ENCODE measurements at regions not wholly inside any gene's neighbourhood (a gene's known extent, or its start where the extent isn't known, plus 50 kb on each side); places are given as distances from the start of the nearest gene placed in this dataset.

DNA sequence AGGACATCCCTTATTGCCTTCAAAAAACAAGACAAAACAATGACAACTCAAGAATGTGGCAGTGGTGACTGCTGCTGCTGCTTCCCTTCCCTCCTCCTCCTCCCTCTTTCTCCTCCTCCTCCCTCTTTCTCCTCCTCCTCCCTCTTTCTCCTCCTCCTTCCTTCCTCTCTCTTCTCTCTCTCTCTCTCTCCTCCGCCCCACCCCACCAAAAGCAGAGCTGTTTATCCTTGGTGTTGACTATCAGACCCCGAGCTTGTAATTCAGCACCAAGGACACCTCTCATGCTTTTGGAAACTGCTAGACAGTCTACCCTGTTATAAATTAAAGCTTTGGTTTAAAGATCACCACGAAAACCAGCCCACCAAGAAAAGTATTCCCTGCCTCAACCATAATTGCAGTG is 72.4 kb upstream of the IFNAR2 start:
- no peak for DNase-seq

DNA sequence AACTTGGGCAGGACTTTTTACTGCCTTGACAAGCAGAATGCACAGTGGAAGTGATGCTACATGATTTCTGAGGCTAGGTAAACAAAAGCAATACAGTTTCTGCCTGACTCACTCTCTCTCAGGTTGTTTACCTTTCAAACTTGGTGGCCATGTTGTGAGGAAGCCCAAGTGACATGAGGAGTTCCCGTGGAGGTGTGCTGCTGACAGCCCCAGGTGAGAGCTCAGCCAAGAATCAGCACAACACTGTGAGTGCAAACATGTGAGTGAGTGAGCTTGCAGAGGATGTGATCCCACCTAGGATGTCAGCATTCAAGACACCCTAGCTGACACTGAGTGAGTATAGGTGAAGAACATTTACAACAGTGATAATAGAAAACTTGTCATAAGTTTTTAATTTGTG is 71.1 kb upstream of the IFNAR2 start:
- no peak for DNase-seq

DNA sequence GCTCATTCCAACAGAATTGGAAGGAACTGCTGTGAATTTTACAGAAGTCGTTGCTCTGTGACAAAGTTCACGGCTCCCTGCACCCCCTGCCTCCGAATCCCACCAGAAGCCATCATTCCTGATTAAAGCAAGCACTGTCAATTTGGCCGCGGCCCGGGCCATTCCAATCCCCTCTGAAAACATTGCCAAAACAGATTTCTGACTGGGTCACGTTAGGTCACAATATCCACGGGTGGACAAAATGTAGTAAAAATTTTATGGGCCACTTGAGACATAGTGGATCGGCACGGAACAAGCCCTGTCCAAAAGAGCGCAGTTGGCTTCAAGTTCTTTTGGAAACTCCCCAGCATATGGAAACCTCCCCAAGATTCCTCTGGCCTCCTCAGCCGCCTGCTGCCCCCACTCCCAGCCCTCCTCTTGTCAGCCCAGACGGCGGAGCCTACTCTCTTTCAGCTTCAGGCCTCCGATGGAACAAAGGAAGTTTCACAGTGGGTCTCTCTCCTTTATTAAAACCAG is 67.2 kb upstream of the IFNAR2 start:
- no peak for DNase-seq

DNA sequence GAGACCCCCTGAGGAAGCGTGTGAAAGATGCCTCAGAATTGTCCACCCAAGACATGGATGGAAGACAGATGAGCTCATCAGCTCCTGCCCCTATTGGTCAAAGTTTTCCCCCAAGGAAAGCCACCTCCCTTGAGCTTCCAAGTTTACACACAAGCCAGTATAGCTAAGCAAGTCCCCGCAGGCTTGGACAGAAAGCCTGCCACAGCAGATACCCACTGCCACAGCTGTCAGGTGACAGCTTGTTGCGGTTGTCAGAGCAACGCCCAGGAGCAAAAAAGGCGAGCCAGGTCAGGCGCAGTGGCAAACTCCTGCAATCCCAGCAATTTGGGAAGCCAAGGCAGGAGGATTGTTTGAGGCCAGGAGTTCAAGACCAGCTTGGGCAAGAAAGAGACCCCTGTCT is 60.9 kb upstream of the IFNAR2 start:
- DNase-seq: no peak

DNA sequence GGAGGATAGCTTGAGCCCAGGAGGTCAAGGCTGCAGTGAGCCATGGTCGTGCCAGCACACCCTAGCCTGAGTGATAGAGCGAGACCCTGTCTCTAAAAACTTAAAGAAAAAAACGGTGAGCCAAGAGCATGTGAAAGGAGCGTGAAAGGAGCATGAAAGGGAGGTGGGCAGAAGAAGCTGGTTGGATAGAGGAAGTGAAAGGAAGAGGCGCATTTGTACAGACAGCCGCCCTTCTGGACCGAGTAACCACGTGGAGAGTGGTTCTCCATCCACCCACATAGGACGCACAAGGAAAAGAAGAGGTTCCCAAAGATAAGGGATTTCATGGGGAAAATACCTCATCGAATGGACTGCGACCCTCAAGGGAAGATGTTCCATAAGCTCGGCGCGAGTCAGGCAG is 60.4 kb upstream of the IFNAR2 start:
- no peak for DNase-seq

DNA sequence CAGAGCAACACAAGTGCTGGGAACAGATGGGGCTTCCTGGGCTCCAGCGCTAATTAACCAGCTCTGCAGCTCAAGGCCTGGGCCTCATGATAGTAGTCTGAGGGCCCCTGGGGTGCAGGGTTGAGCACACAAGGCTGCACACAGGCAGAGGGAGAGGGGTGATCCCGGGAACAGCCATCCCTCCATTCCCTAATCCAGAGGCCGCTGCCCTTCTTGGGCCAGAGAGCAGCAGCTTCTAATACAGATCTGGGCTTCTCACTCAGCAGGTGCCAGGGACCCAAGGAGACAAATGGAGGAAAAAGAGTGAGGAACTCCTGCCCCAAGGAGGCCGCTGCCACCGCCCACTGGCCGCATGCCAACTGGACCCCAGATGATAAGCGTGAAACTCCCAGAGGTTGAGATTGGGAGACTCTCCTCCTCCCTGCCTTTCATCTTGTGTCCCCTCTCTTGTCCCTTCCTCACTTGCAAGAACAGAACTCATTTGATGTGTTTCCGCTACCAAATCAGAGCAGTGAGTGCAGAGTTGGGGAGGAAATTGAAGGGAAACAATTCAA is 58.0 kb upstream of the IFNAR2 start:
- no peak for DNase-seq

DNA sequence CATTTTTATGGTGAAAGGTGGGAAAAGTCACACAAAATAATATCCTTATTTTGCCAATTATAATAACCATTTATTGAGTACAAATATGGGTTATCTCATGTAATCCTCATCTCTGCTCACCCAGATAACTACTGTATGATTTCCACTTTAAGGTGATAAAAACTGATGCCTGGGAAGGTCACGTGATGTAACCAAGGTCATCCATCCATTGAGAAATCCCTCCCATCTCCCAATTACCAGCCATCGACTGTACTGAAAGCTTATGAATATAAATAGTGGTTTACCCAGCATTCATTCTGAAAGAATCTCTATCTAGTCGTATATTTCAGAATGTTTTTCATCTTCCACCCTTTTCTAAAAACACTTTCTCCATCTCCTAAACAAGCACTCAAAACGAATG is 55.0 kb upstream of the IFNAR2 start:
- DNase-seq: no peak
